ENCODE measurements at regions not wholly inside any gene's neighbourhood (a gene's known extent, or its start where the extent isn't known, plus 50 kb on each side); places are given as distances from the start of the nearest gene placed in this dataset.

- Mint-ChIP-seq H3K9me3 (no peaks in the 10 kb centered on the region), H3K27me3 (ENCODE audit: low read depth) (no peaks in the 10 kb centered on the region), H3K36me3 (peaks cover 4% of the 10 kb centered on the region; the same call in 1 of the 2 replicates), H3K4me3 (no peak overlapping the region), H3K4me1 (peaks cover 58% of the 10 kb centered on the region), H3K27ac (no peak overlapping the region; the same call in 1 of the 2 replicates)
- ChIA-PET POLR2A (interaction anchor here (1.5 kb wide), 1 partner anchor 86 kb away, joined by 3 read pairs; no protein-coding TSS in a partner anchor), CTCF (interaction anchor here (2.4 kb wide), 1 partner anchor 315 kb away, joined by 7 read pairs; no protein-coding TSS in a partner anchor)
- ATAC-seq (no peak), DNase-seq (ENCODE audit: low spot score) (no peak)
- TF ChIP-seq MAX (CRISPR knock-in tag; IDR thresholded peaks at IDR 0.05) (no peak), FOXP1 (CRISPR knock-in tag; IDR thresholded peaks at IDR 0.05; ENCODE audit: borderline replicate concordance) (no peak), JUN (CRISPR knock-in tag; IDR thresholded peaks at IDR 0.05) (no peak), E2F5 (CRISPR knock-in tag; IDR thresholded peaks at IDR 0.05) (no peak), MXD4 (CRISPR knock-in tag; IDR thresholded peaks at IDR 0.05; ENCODE audit: borderline replicate concordance) (no peak), ZNF425 (CRISPR knock-in tag; conservative IDR thresholded peaks at IDR 0.05) (no peak), TCF7 (CRISPR knock-in tag; IDR thresholded peaks at IDR 0.05; ENCODE audit: low read depth) (no peak), ZNF232 (CRISPR knock-in tag; IDR thresholded peaks at IDR 0.05) (no peak)
- TF ChIP-seq, protein P1, sequence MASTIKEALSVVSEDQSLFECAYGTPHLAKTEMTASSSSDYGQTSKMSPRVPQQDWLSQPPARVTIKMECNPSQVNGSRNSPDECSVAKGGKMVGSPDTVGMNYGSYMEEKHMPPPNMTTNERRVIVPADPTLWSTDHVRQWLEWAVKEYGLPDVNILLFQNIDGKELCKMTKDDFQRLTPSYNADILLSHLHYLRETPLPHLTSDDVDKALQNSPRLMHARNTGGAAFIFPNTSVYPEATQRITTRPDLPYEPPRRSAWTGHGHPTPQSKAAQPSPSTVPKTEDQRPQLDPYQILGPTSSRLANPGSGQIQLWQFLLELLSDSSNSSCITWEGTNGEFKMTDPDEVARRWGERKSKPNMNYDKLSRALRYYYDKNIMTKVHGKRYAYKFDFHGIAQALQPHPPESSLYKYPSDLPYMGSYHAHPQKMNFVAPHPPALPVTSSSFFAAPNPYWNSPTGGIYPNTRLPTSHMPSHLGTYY (CRISPR knock-in tag; IDR thresholded peaks at IDR 0.05) = no peak
Measured at GRCh38 chr3:62981962-62982361, 106.7 kb upstream of the CADPS start.

- DNase-seq (ENCODE audit: low spot score) = peak; percentile 22
- peak; percentile 91 for ATAC-seq
- POLR2A ChIA-PET = interaction anchor here (1.5 kb wide), 1 partner anchor 85 kb away, joined by 3 read pairs; no protein-coding TSS in a partner anchor
- H3K27me3 Mint-ChIP-seq (ENCODE audit: low read depth) = no peaks in the 10 kb centered on the region
- H3K27ac Mint-ChIP-seq = peak overlapping the region; percentile 16; the same call in 1 of the 2 replicates
- TF ChIP-seq JAZF1 (CRISPR knock-in tag; IDR thresholded peaks at IDR 0.05) (no peak), IRF2 (CRISPR knock-in tag; IDR thresholded peaks at IDR 0.05; ENCODE audit: borderline replicate concordance, low read depth) (no peak)
- peaks cover 7% of the 10 kb centered on the region for H3K36me3 Mint-ChIP-seq
- CTCF ChIA-PET = interaction anchor here (0.9 to 2.4 kb wide), 3 partner anchors 33 to 316 kb away, joined by 3 to 7 read pairs (median 3); no protein-coding TSS in a partner anchor
- H3K9me3 Mint-ChIP-seq = no peaks in the 10 kb centered on the region
- peaks cover 59% of the 10 kb centered on the region for H3K4me1 Mint-ChIP-seq
- H3K4me3 Mint-ChIP-seq = peak overlapping the region; percentile 5; the same call in 1 of the 2 replicates
Measured at GRCh38 chr3:62982795-62983455, 107.7 kb upstream of the CADPS start.

DNA sequence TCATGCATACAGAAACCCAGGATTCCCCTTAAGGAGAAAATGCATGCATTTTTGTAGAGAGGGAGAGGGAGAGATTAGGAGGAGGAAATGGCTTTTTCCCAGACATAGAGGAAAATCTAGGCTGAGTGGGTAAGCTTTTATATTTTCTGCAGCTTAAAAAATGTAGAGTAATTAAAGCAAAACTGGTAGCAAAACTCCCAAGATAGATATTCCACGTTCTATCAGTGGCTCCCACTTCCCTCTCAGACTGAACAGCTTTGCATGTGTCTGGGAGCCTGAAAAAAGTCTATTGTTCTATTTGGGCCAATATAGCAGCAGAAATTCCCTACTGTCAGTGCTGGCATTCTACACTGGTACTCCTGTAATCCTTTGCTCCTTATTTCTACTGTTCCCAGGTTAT is 110.8 kb upstream of the CADPS start:
- CTCF ChIA-PET = interaction anchor here (1.1 kb wide), 1 partner anchor 60 kb away, joined by 3 read pairs; no protein-coding TSS in a partner anchor
- TF ChIP-seq HMGA2 (CRISPR knock-in tag; IDR thresholded peaks at IDR 0.05) (no peak), ATF1 (CRISPR knock-in tag; IDR thresholded peaks at IDR 0.05) (no peak), ZNF317 (CRISPR knock-in tag; IDR thresholded peaks at IDR 0.05; ENCODE audit: borderline replicate concordance, low read depth) (no peak), SMAD3 (CRISPR knock-in tag; IDR thresholded peaks at IDR 0.05; ENCODE audit: borderline replicate concordance) (no peak), FOXJ3 (CRISPR knock-in tag; IDR thresholded peaks at IDR 0.05; ENCODE audit: borderline replicate concordance) (no peak), OVOL2 (CRISPR knock-in tag; IDR thresholded peaks at IDR 0.05; ENCODE audit: borderline replicate concordance) (no peak)
- TF ChIP-seq, protein P2, sequence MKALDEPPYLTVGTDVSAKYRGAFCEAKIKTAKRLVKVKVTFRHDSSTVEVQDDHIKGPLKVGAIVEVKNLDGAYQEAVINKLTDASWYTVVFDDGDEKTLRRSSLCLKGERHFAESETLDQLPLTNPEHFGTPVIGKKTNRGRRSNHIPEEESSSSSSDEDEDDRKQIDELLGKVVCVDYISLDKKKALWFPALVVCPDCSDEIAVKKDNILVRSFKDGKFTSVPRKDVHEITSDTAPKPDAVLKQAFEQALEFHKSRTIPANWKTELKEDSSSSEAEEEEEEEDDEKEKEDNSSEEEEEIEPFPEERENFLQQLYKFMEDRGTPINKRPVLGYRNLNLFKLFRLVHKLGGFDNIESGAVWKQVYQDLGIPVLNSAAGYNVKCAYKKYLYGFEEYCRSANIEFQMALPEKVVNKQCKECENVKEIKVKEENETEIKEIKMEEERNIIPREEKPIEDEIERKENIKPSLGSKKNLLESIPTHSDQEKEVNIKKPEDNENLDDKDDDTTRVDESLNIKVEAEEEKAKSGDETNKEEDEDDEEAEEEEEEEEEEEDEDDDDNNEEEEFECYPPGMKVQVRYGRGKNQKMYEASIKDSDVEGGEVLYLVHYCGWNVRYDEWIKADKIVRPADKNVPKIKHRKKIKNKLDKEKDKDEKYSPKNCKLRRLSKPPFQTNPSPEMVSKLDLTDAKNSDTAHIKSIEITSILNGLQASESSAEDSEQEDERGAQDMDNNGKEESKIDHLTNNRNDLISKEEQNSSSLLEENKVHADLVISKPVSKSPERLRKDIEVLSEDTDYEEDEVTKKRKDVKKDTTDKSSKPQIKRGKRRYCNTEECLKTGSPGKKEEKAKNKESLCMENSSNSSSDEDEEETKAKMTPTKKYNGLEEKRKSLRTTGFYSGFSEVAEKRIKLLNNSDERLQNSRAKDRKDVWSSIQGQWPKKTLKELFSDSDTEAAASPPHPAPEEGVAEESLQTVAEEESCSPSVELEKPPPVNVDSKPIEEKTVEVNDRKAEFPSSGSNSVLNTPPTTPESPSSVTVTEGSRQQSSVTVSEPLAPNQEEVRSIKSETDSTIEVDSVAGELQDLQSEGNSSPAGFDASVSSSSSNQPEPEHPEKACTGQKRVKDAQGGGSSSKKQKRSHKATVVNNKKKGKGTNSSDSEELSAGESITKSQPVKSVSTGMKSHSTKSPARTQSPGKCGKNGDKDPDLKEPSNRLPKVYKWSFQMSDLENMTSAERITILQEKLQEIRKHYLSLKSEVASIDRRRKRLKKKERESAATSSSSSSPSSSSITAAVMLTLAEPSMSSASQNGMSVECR (CRISPR knock-in tag; IDR thresholded peaks at IDR 0.05; ENCODE audit: borderline replicate concordance) = no peak
- DNase-seq (ENCODE audit: low spot score) (no peak), ATAC-seq (no peak)
- Mint-ChIP-seq H3K9me3 (no peaks in the 10 kb centered on the region), H3K27ac (peak overlapping the region; percentile 51), H3K4me3 (no peak overlapping the region), H3K4me1 (peaks cover 79% of the 10 kb centered on the region), H3K36me3 (peaks cover 10% of the 10 kb centered on the region), H3K27me3 (ENCODE audit: low read depth) (no peaks in the 10 kb centered on the region)
- POLR2A ChIA-PET = no interaction called here
